ENCODE measurements at regions not wholly inside any gene's neighbourhood (a gene's known extent, or its start where the extent isn't known, plus 50 kb on each side); places are given as distances from the start of the nearest gene placed in this dataset.

DNA sequence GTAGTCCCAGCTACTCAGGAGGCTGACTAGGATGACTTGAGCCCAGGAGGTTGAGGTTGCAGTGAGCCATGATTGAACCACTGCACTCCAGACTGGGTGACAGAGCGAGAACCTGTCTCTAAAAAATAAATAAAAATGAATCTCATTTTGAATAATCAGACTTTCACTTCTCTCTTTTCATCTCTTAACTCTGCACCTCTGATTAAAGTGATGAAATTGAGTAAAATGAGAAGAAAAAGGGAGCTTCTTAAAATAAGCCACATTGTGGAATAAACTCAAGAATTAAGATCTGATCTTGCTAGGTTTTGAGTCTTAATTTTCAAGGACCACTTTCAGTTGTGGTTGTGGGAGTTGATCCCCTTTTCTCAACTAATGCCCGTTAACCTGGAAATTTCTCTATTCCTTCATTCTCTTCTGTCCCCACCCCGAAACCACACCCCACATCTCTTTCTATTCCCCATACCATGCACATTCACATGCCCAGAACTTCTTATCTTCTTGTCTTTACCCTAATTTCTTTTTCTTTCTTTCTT, 70.9 kb upstream of the ETV6 start:
- WGBS (ENCODE audit: low lambda C conversion rate, missing lambda C conversion rate) = 92% methylated on average over 3 of the region's 3 CpGs
- no peaks in the 10 kb centered on the region for H3K27me3 ChIP-seq
- H3K27ac ChIP-seq = no peak overlapping the region
- H3K9me2 ChIP-seq (replicated peaks; ENCODE audit: insufficient read depth) = no peaks in the 10 kb centered on the region
- no peak overlapping the region for H3K4me2 ChIP-seq
- H4K20me1 ChIP-seq (ENCODE audit: insufficient read depth, poor library complexity, severe bottlenecking) = no peaks in the 10 kb centered on the region
- H3K9me3 ChIP-seq (ENCODE audit: low read depth) = no peaks in the 10 kb centered on the region
- no peaks in the 10 kb centered on the region for H3K36me3 ChIP-seq (replicated peaks; ENCODE audit: insufficient read depth, low read depth)
- no peaks in the 10 kb centered on the region for H3K79me2 ChIP-seq
- no peak overlapping the region for H2AFZ ChIP-seq
- no peak for DNase-seq (ENCODE audit: low spot score)
- no peaks in the 10 kb centered on the region for H3K4me1 ChIP-seq (ENCODE audit: insufficient read depth)
- no peak overlapping the region for H3K4me3 ChIP-seq
- TF ChIP-seq EZH2phosphoT487 (IDR thresholded peaks at IDR 0.05; ENCODE audit: low read depth, severe bottlenecking, unreplicated experiment) (no peak), EZH2 (IDR thresholded peaks at IDR 0.05; ENCODE audit: borderline replicate concordance) (no peak)
- TF ChIP-seq, protein P1, sequence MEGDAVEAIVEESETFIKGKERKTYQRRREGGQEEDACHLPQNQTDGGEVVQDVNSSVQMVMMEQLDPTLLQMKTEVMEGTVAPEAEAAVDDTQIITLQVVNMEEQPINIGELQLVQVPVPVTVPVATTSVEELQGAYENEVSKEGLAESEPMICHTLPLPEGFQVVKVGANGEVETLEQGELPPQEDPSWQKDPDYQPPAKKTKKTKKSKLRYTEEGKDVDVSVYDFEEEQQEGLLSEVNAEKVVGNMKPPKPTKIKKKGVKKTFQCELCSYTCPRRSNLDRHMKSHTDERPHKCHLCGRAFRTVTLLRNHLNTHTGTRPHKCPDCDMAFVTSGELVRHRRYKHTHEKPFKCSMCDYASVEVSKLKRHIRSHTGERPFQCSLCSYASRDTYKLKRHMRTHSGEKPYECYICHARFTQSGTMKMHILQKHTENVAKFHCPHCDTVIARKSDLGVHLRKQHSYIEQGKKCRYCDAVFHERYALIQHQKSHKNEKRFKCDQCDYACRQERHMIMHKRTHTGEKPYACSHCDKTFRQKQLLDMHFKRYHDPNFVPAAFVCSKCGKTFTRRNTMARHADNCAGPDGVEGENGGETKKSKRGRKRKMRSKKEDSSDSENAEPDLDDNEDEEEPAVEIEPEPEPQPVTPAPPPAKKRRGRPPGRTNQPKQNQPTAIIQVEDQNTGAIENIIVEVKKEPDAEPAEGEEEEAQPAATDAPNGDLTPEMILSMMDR (IDR thresholded peaks at IDR 0.05; ENCODE audit: poor library complexity) = no peak

DNA sequence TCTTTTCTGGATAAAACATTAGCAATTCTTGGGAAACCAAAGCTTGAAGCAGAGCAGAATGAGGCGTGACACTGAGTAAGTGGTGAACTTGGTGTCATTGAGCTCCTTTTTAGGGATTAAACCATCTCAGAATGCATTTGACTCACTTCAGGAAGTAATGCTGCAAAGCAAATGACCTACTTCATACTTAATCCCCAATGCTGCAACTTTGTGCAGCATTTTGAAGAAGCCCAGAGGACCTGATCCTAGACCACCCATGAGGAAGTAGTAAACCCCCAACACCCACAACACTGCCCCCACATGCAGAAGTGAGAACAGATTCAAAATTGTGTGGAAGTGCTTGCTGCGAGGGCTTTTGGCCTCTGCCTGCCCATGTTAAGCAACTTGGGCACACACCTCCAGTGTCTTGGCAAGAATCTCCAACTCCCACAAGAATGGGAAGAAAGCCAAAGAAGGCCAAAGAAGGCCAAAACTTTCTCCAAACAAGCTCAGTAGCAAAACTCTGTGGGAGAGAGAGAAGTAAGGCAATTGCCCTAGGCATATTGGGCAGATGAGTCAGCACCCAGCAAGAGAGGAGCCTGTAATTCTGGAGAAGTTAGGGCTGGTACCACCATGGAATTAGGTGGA, 69.2 kb upstream of the ETV6 start:
- Histone ChIP-seq H3K9me2 (replicated peaks; ENCODE audit: insufficient read depth) (no peaks in the 10 kb centered on the region), H2AFZ (no peak overlapping the region)

DNA sequence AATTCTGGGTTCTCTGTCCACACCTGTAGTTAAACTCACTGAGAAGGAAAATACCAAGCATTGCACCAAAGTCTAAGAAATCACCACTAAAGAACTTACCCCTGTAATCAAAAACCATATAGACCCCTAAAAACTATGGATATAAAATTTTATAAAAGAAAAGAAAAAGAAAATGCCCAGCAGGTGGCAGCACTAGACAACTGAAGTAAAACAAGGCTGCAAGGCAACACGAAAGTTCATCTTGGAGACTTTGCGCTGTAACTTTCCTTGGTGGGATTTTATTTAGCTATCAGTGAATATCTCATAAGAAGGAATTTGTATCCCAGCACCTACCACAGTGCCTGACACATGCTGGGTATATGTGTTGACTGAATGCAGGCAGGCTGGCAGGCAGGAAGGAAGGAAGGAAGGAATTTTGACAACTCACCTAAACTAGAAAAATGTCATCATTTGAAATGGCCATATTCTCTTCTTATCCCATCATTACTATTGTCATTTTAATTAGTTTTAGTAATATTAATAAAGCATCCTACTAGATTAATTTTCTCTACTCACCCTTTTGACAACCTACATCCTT, 68.2 kb upstream of the ETV6 start:
- no peak overlapping the region for H2AFZ ChIP-seq
- no peaks in the 10 kb centered on the region for H3K36me3 ChIP-seq (replicated peaks; ENCODE audit: insufficient read depth, low read depth)
- TF ChIP-seq, protein P1 (IDR thresholded peaks at IDR 0.05; ENCODE audit: poor library complexity) = peak; percentile 74
- TF ChIP-seq EZH2phosphoT487 (IDR thresholded peaks at IDR 0.05; ENCODE audit: low read depth, severe bottlenecking, unreplicated experiment) = no peak
- no peak for TF ChIP-seq EZH2 (IDR thresholded peaks at IDR 0.05; ENCODE audit: borderline replicate concordance)
- no peaks in the 10 kb centered on the region for H3K79me2 ChIP-seq
- H3K9me3 ChIP-seq (ENCODE audit: low read depth) = no peaks in the 10 kb centered on the region
- no peaks in the 10 kb centered on the region for H3K27me3 ChIP-seq
- no peaks in the 10 kb centered on the region for H4K20me1 ChIP-seq (ENCODE audit: insufficient read depth, poor library complexity, severe bottlenecking)
- no peaks in the 10 kb centered on the region for H3K9me2 ChIP-seq (replicated peaks; ENCODE audit: insufficient read depth)
- 11% methylated on average over 2 of the region's 2 CpGs for WGBS (ENCODE audit: low lambda C conversion rate, missing lambda C conversion rate)
- H3K4me3 ChIP-seq = no peak overlapping the region
- H3K4me1 ChIP-seq (ENCODE audit: insufficient read depth) = no peaks in the 10 kb centered on the region
- H3K4me2 ChIP-seq = no peak overlapping the region
- no peak overlapping the region for H3K27ac ChIP-seq
- peak; percentile 84 for DNase-seq (ENCODE audit: low spot score)

More for the DNA sequence above, 69.2 kb upstream of the ETV6 start:
- H3K27me3 ChIP-seq = no peaks in the 10 kb centered on the region
- TF ChIP-seq EZH2 (IDR thresholded peaks at IDR 0.05; ENCODE audit: borderline replicate concordance) = no peak
- TF ChIP-seq, protein P1 (IDR thresholded peaks at IDR 0.05; ENCODE audit: poor library complexity) = no peak
- TF ChIP-seq EZH2phosphoT487 (IDR thresholded peaks at IDR 0.05; ENCODE audit: low read depth, severe bottlenecking, unreplicated experiment) = no peak
- no peaks in the 10 kb centered on the region for H4K20me1 ChIP-seq (ENCODE audit: insufficient read depth, poor library complexity, severe bottlenecking)
- no peaks in the 10 kb centered on the region for H3K9me3 ChIP-seq (ENCODE audit: low read depth)
- no peak overlapping the region for H3K4me2 ChIP-seq
- no peak overlapping the region for H3K4me3 ChIP-seq
- DNase-seq (ENCODE audit: low spot score) = no peak
- H3K36me3 ChIP-seq (replicated peaks; ENCODE audit: insufficient read depth, low read depth) = no peaks in the 10 kb centered on the region
- no peaks in the 10 kb centered on the region for H3K79me2 ChIP-seq
- WGBS (ENCODE audit: low lambda C conversion rate, missing lambda C conversion rate) = 69% methylated on average over 2 of the region's 2 CpGs
- no peak overlapping the region for H3K27ac ChIP-seq
- H3K4me1 ChIP-seq (ENCODE audit: insufficient read depth) = no peaks in the 10 kb centered on the region
